Psoas muscle (tissue), 7 donors: ENCODE measurements at regions not wholly inside any gene's neighbourhood (a gene's known extent, or its start where the extent isn't known, plus 50 kb on each side); places are given as distances from the start of the nearest gene placed in this dataset.

Experiments
- ATAC-seq, 4 donors: fragments of 200-7000 bp; cut with Tn5 transposase; one replicate each; pipeline ENCODE4 v1.9.1; 2020; ENCODE audit warnings: moderate library complexity in 3 of 4, mild to moderate bottlenecking in 2 of 4
- DNase-seq, 2 donors: peaks; one replicate each; pipeline ENCODE4 v3.0.0-alpha.2; 2020
- H3K27ac ChIP-seq: fragments of 200-600 bp; one replicate; pipeline ENCODE4 v1.8.0; 2022
- H3K27me3 ChIP-seq, 3 donors: fragments of 200-600 bp in 1 of 3; one replicate each; pipeline versions ENCODE4 v1.6.1 to v1.8.0; 2013 to 2022; ENCODE audit warnings: low read length in 2 of 3, mild to moderate bottlenecking in 2 of 3, moderate library complexity in 1 of 3; ENCODE audit not compliant: insufficient read depth in 3 of 3
- H3K36me3 ChIP-seq, 2 donors: fragments of 200-600 bp in 1 of 2; one replicate each; pipeline versions ENCODE4 v1.6.1 to v1.8.0; 2013 to 2022; ENCODE audit warnings: low read depth in 1 of 2, mild to moderate bottlenecking in 1 of 2, moderate library complexity in 1 of 2; ENCODE audit not compliant: insufficient read depth in 1 of 2
- H3K4me1 ChIP-seq: fragments of 200-600 bp; one replicate; pipeline ENCODE4 v1.8.0; 2022
- H3K4me3 ChIP-seq: fragments of 200-600 bp; one replicate; pipeline ENCODE4 v1.8.0; 2022; ENCODE audit warnings: mild to moderate bottlenecking
- H3K9me3 ChIP-seq: fragments of 200-600 bp; one replicate; pipeline ENCODE4 v1.8.0; 2022
- WGBS, 3 donors: extraction: QIAGEN DNeasy Blood & Tissue Kit; methylation state at CpG; one replicate each; pipeline versions ENCODE4 v1.1.6 to v1.1.7; 2013; 5-methylcytosine and 5-hydroxymethylcytosine counted together
- intact Hi-C, 2 donors: fragments of 100-400 bp; cut with DNase I; formaldehyde crosslinking; loops; one replicate each; pipeline versions ENCODE4 v1.11.0 to v1.14.2; 2022
- TF ChIP-seq, protein P1 (sequence below): fragments of 200-600 bp; IDR thresholded peaks from one replicate; pipeline ENCODE4 v1.8.0; 2022; ENCODE audit warnings: antibody characterized with exemption
- donor health status: healthy with polysubstance abuse.
- donor health status: DM: no; HTN: no; CAD: no; lungs with moderate emphysema.
- donor health status: Bipolar disorder and iron deficiency.
- donor health status: healthy.
- donor health status: DM: yes; HTN: yes; CAD: no.
- donor health status: DM: no; HTN: no; CAD: no.
- donor health status: DM: yes; HTN: yes; CAD: no.

DNA sequence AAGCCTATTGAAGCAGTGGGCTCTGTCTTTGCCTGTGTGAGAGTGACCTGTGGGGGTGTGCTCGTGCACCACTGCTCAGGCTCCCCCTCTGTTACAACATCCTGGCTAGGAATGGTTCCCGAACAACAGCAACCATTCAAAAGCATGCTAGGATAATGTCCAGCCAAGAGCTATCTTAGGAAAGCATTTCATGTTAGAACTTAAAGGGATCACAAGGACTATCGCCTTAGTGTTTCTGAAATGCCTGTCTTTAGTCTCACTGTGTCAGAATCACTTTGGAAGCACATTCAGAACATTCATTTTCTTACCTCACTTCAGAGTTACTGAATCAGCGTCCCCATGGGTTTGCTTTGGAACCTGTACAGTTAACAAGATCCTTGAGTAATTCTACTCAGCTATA is 134.9 kb upstream of the DSEL start:
- no peak overlapping the region for H3K4me3 ChIP-seq
- H3K27ac ChIP-seq = no peak overlapping the region
- no peaks in the 10 kb centered on the region for H3K9me3 ChIP-seq
- TF ChIP-seq, protein P1, sequence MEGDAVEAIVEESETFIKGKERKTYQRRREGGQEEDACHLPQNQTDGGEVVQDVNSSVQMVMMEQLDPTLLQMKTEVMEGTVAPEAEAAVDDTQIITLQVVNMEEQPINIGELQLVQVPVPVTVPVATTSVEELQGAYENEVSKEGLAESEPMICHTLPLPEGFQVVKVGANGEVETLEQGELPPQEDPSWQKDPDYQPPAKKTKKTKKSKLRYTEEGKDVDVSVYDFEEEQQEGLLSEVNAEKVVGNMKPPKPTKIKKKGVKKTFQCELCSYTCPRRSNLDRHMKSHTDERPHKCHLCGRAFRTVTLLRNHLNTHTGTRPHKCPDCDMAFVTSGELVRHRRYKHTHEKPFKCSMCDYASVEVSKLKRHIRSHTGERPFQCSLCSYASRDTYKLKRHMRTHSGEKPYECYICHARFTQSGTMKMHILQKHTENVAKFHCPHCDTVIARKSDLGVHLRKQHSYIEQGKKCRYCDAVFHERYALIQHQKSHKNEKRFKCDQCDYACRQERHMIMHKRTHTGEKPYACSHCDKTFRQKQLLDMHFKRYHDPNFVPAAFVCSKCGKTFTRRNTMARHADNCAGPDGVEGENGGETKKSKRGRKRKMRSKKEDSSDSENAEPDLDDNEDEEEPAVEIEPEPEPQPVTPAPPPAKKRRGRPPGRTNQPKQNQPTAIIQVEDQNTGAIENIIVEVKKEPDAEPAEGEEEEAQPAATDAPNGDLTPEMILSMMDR = no peak
- no peaks in the 10 kb centered on the region for H3K36me3 ChIP-seq
- WGBS, 3 donors = 27 to 37% (median 28%) methylated on average over 4 of the region's 4 CpGs
- DNase-seq (no peak), ATAC-seq (peak in 3 of 4 donors; percentile 46 to 65 (median 48))
- no peaks in the 10 kb centered on the region for H3K4me1 ChIP-seq
- no peaks in the 10 kb centered on the region for H3K27me3 ChIP-seq
- intact Hi-C loops = no loop called here

DNA sequence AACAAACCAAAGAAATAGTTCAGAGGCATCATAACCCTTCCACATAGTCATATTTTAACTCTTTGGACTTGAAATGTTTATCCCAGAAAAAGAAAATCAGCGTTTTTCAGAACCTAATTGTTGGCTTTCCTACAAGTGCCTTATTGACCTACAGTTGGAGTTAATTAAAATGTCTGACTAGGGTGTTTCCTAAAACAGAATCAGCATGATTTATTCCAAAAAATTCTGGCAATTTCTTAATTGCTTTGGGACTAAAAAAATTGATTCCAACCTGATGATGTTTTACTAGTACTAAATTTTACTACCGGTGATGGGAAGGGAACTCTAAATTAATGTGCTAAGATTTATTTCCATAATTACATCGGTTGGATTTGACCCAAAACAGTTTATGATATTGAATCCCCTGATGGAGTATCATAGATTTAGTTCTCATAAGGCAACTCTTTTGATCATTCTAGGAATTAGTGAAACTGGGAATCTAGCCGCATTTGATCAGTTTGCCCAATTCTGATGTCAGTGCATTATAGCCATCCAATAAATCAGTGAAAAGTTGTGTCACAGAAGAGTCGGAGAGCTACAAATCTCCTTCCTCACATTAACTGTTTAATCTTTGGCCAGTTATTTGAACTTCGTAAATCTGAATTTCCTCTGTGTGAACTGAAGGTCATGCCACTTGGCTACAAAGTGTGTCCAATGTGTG is 134.3 kb upstream of the DSEL start:
- ATAC-seq = no peak
- no peaks in the 10 kb centered on the region for H3K27me3 ChIP-seq
- H3K27ac ChIP-seq = no peak overlapping the region
- TF ChIP-seq, protein P1 = no peak
- no peak overlapping the region for H3K4me3 ChIP-seq
- no peaks in the 10 kb centered on the region for H3K4me1 ChIP-seq
- DNase-seq = no peak
- H3K9me3 ChIP-seq = no peaks in the 10 kb centered on the region
- H3K36me3 ChIP-seq = no peaks in the 10 kb centered on the region
- intact Hi-C loops = no loop called here
- 41 to 52% (median 42%) methylated on average over 6 of the region's 6 CpGs for WGBS, 3 donors

- intact Hi-C loops = no loop called here
- WGBS, 3 donors = 67 to 98% (median 94%) methylated on average over 2 of the region's 2 CpGs
- H3K4me3 ChIP-seq = no peak overlapping the region
- H3K4me1 ChIP-seq = no peaks in the 10 kb centered on the region
- TF ChIP-seq, protein P1 = no peak
- no peaks in the 10 kb centered on the region for H3K36me3 ChIP-seq
- H3K27me3 ChIP-seq = no peaks in the 10 kb centered on the region
- no peak for ATAC-seq
- no peak for DNase-seq
- no peak overlapping the region for H3K27ac ChIP-seq
- no peaks in the 10 kb centered on the region for H3K9me3 ChIP-seq
Observed at GRCh38 chr18:67646890-67647289, 130.4 kb upstream of the DSEL start.

GRCh38 chr18:67644226-67644625 is 127.7 kb upstream of the DSEL start:
- ATAC-seq (no peak), DNase-seq (no peak)
- Histone ChIP-seq H3K4me3 (no peak overlapping the region), H3K27ac (no peak overlapping the region), H3K36me3 (no peaks in the 10 kb centered on the region), H3K9me3 (no peaks in the 10 kb centered on the region), H3K27me3 (no peaks in the 10 kb centered on the region), H3K4me1 (no peaks in the 10 kb centered on the region)
- intact Hi-C loops = no loop called here
- 88 to 97% (median 92%) methylated on average over 2 of the region's 2 CpGs for WGBS, 3 donors
- TF ChIP-seq, protein P1 = no peak

DNA sequence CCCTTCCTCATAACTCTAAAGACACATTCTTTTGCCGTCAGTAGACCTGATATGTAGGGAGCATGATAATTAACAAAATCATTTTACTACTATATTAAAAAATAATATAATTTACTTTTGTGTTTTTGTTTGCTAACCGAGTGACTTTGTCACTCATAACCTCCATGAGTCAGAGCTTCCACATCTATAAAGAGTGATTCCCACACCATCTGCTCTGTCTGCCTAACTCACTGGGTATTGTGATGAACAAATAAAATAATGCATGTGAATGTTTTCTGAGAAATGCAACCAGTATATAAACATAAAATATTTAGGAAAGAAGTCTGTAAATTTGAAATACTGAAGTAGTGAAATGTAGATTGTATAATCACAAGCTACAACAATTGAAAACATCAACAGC is 123.4 kb upstream of the DSEL start:
- no peaks in the 10 kb centered on the region for H3K27me3 ChIP-seq
- H3K36me3 ChIP-seq = no peaks in the 10 kb centered on the region
- H3K4me1 ChIP-seq = no peaks in the 10 kb centered on the region
- H3K4me3 ChIP-seq = no peak overlapping the region
- no peak for ATAC-seq
- WGBS, 3 donors = 81 to 90% (median 86%) methylated on average over 2 of the region's 2 CpGs
- no peak overlapping the region for H3K27ac ChIP-seq
- no peaks in the 10 kb centered on the region for H3K9me3 ChIP-seq
- DNase-seq = no peak
- TF ChIP-seq, protein P1 = no peak
- intact Hi-C loops = no loop called here
